Astrocyte (in vitro differentiated cells and primary cell): ENCODE measurements at regions not wholly inside any gene's neighbourhood (a gene's known extent, or its start where the extent isn't known, plus 50 kb on each side); places are given as distances from the start of the nearest gene placed in this dataset.

ENCODE experiments used
- DNase-seq: peaks from one replicate; pipeline ENCODE4 v3.0.0-alpha.2; 2010; ENCODE audit warnings: low read depth
- FAIRE-seq: peaks from 2 replicates; lab custom pipeline; 2011; peaks lifted over from hg19 to GRCh38; lab: Jason Lieb, UNC
- H2AFZ ChIP-seq: 2 replicates; pipeline ENCODE4 v1.6.0; 2012; ENCODE audit warnings: low read depth, low read length, inconsistent platforms
- H3K27ac ChIP-seq: 2 replicates; pipeline ENCODE4 v1.5.1; 2011; ENCODE audit warnings: low read depth, low read length, inconsistent platforms
- H3K27me3 ChIP-seq: 2 replicates; pipeline ENCODE4 v1.6.0; 2011; ENCODE audit warnings: low read length, inconsistent platforms; ENCODE audit not compliant: insufficient read depth
- H3K36me3 ChIP-seq: 2 replicates; pipeline ENCODE4 v1.5.1; 2011; ENCODE audit warnings: low read length, inconsistent platforms; ENCODE audit not compliant: insufficient read depth
- H3K4me1 ChIP-seq: 2 replicates; pipeline ENCODE4 v1.5.1; 2011; ENCODE audit warnings: low read length, inconsistent platforms; ENCODE audit not compliant: insufficient read depth
- H3K4me2 ChIP-seq: 2 replicates; pipeline ENCODE4 v1.6.0; 2012; ENCODE audit warnings: low read length, inconsistent platforms
- H3K4me3 ChIP-seq: 2 replicates; pipeline ENCODE4 v1.5.1; 2011; ENCODE audit warnings: low read depth, mild to moderate bottlenecking, low read length, inconsistent platforms; ENCODE audit not compliant: insufficient read depth
- H3K79me2 ChIP-seq: 2 replicates; pipeline ENCODE4 v1.6.0; 2012; ENCODE audit warnings: mild to moderate bottlenecking, low read length, inconsistent platforms; ENCODE audit not compliant: insufficient read depth
- H3K9ac ChIP-seq: 2 replicates; pipeline ENCODE4 v1.6.0; 2012; ENCODE audit warnings: mild to moderate bottlenecking, low read length, inconsistent platforms
- H3K9me3 ChIP-seq: 2 replicates; pipeline ENCODE4 v1.5.1; 2012; ENCODE audit warnings: low read depth, mild to moderate bottlenecking, low read length, inconsistent platforms; ENCODE audit not compliant: insufficient read depth
- H4K20me1 ChIP-seq: 2 replicates; pipeline ENCODE4 v1.6.0; 2012; ENCODE audit warnings: low read length, inconsistent platforms; ENCODE audit not compliant: insufficient read depth
- H3K27ac Mint-ChIP-seq: one replicate; pipeline ENCODE4 v1.8.0; 2021; ENCODE audit warnings: mild to moderate bottlenecking, mixed read lengths; ENCODE audit not compliant: unreplicated experiment
- H3K27me3 Mint-ChIP-seq: one replicate; pipeline ENCODE4 v1.8.0; 2021; ENCODE audit warnings: low read depth, mixed read lengths; ENCODE audit not compliant: unreplicated experiment
- H3K36me3 Mint-ChIP-seq: one replicate; pipeline ENCODE4 v1.8.0; 2021; ENCODE audit warnings: low read depth, mixed read lengths; ENCODE audit not compliant: unreplicated experiment
- H3K4me1 Mint-ChIP-seq: one replicate; pipeline ENCODE4 v1.8.0; 2021; ENCODE audit warnings: low read depth, mixed read lengths; ENCODE audit not compliant: unreplicated experiment
- H3K4me3 Mint-ChIP-seq: one replicate; pipeline ENCODE4 v1.8.0; 2021; ENCODE audit warnings: mild to moderate bottlenecking, moderate library complexity, mixed read lengths; ENCODE audit not compliant: unreplicated experiment
- H3K9me3 Mint-ChIP-seq: one replicate; pipeline ENCODE4 v1.8.0; 2021; ENCODE audit warnings: mild to moderate bottlenecking, mixed read lengths; ENCODE audit not compliant: unreplicated experiment
- CTCF ChIP-seq: IDR thresholded peaks from 2 replicates; pipeline ENCODE4 v1.5.1; 2011; ENCODE audit warnings: low read depth, mild to moderate bottlenecking, inconsistent platforms, low read length, moderate library complexity; ENCODE audit not compliant: insufficient read depth
- EZH2 ChIP-seq: IDR thresholded peaks from 2 replicates; pipeline ENCODE4 v1.6.1; 2012; ENCODE audit warnings: mild to moderate bottlenecking, low read length, inconsistent platforms; ENCODE audit not compliant: insufficient read depth

DNA sequence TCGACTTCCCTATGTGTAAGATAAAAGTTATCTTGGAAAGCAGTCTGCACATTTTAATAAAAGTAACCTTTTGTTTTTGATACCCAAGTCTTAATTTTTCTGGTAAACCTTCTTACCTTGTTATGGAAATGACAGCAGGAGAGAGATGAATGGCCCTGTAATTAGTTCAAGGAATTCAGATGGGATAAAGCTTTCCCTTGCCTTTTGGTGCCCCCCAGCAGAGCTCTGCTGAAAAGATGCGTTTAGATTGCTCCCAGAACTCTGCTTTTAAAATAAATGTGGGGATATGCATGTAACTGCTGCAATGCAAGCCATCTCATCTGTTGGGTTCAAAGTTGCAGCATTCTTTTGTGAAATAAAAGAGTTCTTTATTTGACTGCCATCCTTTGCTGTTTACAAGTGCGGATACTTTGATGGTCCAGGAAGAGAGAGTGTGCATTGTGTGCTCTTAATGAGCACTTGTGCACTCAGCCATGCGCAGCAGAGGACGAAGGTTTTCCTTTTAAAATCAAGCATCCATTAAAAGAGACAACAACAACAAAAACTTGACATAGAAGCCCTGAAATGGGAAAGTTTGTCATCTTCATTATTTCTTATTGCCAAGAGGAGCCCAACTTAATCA is 176.7 kb upstream of the ST6GAL2 start:
- TF ChIP-seq EZH2 (no peak), CTCF (no peak)
- no peaks in the 10 kb centered on the region for H3K4me1 ChIP-seq
- DNase-seq = no peak
- H3K4me2 ChIP-seq = no peak overlapping the region
- Mint-ChIP-seq H3K4me1 (no peaks in the 10 kb centered on the region), H3K27me3 (peaks cover 1% of the 10 kb centered on the region), H3K36me3 (no peaks in the 10 kb centered on the region), H3K9me3 (no peaks in the 10 kb centered on the region), H3K27ac (no peak overlapping the region), H3K4me3 (no peak overlapping the region)
- no peaks in the 10 kb centered on the region for H3K36me3 ChIP-seq
- H2AFZ ChIP-seq = no peak overlapping the region
- H3K27ac ChIP-seq = no peak overlapping the region
- no peaks in the 10 kb centered on the region for H4K20me1 ChIP-seq
- peaks cover 2% of the 10 kb centered on the region for H3K27me3 ChIP-seq
- no peaks in the 10 kb centered on the region for H3K79me2 ChIP-seq
- no peak overlapping the region for H3K9ac ChIP-seq
- no peaks in the 10 kb centered on the region for H3K9me3 ChIP-seq
- H3K4me3 ChIP-seq = no peak overlapping the region
- FAIRE-seq = no peak

DNA sequence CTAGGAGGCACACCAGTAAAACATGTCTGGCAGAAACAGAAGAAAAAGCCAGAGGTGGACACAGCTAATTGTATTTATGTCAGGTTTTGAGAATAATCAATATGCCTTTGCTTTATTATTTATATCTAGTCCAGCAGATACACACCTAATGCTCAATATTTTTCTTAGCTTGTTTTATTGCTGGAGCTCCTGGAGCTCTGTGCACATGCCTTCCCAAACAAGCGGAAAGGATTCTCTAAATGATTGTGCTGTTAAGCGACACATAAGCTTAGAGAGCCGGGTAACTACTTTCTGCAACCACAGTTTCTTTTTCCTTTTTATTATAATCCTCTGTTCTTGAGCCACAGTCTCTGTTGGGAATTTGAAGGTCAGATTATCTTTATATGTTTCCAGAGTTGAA is 177.3 kb upstream of the ST6GAL2 start:
- Histone ChIP-seq H2AFZ (no peak overlapping the region), H3K4me3 (no peak overlapping the region), H3K27ac (no peak overlapping the region), H3K9me3 (no peaks in the 10 kb centered on the region), H3K9ac (no peak overlapping the region), H3K4me1 (no peaks in the 10 kb centered on the region), H4K20me1 (no peaks in the 10 kb centered on the region), H3K27me3 (peaks cover 2% of the 10 kb centered on the region), H3K4me2 (no peak overlapping the region), H3K36me3 (no peaks in the 10 kb centered on the region), H3K79me2 (no peaks in the 10 kb centered on the region)
- H3K27ac Mint-ChIP-seq = no peak overlapping the region
- H3K4me3 Mint-ChIP-seq = no peak overlapping the region
- DNase-seq (no peak), FAIRE-seq (no peak)
- no peak for TF ChIP-seq EZH2
- peaks cover 5% of the 10 kb centered on the region for H3K27me3 Mint-ChIP-seq
- H3K4me1 Mint-ChIP-seq = no peaks in the 10 kb centered on the region
- H3K36me3 Mint-ChIP-seq = no peaks in the 10 kb centered on the region
- H3K9me3 Mint-ChIP-seq = no peaks in the 10 kb centered on the region

- Histone ChIP-seq H3K9ac (no peak overlapping the region), H3K79me2 (no peaks in the 10 kb centered on the region), H3K4me3 (no peak overlapping the region), H3K4me1 (no peaks in the 10 kb centered on the region), H4K20me1 (no peaks in the 10 kb centered on the region), H3K9me3 (no peaks in the 10 kb centered on the region), H3K27me3 (peaks cover 2% of the 10 kb centered on the region), H3K27ac (no peak overlapping the region), H3K36me3 (no peaks in the 10 kb centered on the region), H2AFZ (no peak overlapping the region), H3K4me2 (no peak overlapping the region)
- no peak for TF ChIP-seq EZH2
- no peak for TF ChIP-seq CTCF
- no peaks in the 10 kb centered on the region for H3K36me3 Mint-ChIP-seq
- H3K27me3 Mint-ChIP-seq = peaks cover 5% of the 10 kb centered on the region
- no peak for FAIRE-seq
- no peak for DNase-seq
- no peak overlapping the region for H3K27ac Mint-ChIP-seq
- H3K9me3 Mint-ChIP-seq = no peaks in the 10 kb centered on the region
- no peaks in the 10 kb centered on the region for H3K4me1 Mint-ChIP-seq
- H3K4me3 Mint-ChIP-seq = no peak overlapping the region
These were observed 178.8 kb upstream of the ST6GAL2 start for GRCh38 chr2:107064750-107065149.
